ENCODE measurements at regions not wholly inside any gene's neighbourhood (a gene's known extent, or its start where the extent isn't known, plus 50 kb on each side); places are given as distances from the start of the nearest gene placed in this dataset.

DNA sequence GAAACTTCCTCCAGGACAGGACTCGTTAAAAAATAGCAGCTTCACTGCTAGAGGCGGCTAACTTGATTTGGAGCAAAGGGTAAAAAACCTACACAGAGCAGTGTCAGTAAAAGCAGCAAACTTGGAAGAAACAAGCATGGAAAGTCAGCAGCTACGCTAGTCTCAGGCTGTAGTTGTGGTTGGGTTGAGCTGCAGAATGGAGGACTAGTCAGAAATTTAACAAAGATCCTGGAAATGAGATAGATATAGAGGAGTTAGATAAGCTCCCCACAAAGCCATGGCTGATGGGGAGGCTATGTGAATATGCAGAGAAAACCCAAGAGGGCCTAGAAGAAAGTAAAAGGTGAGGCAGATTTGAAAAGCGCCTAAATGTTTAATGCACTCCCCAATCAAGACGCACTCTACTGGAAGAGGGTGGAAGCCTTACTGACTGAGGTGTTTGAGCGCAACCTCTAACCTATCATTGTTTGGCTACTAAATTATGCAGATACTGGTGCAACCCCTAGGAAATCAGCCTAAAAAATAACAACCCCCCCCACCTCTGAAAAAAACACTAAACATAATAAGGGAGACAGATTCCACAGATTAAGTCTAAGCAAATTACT, 99.7 kb upstream of the TMEM168 start:
- TF ChIP-seq, protein P1, sequence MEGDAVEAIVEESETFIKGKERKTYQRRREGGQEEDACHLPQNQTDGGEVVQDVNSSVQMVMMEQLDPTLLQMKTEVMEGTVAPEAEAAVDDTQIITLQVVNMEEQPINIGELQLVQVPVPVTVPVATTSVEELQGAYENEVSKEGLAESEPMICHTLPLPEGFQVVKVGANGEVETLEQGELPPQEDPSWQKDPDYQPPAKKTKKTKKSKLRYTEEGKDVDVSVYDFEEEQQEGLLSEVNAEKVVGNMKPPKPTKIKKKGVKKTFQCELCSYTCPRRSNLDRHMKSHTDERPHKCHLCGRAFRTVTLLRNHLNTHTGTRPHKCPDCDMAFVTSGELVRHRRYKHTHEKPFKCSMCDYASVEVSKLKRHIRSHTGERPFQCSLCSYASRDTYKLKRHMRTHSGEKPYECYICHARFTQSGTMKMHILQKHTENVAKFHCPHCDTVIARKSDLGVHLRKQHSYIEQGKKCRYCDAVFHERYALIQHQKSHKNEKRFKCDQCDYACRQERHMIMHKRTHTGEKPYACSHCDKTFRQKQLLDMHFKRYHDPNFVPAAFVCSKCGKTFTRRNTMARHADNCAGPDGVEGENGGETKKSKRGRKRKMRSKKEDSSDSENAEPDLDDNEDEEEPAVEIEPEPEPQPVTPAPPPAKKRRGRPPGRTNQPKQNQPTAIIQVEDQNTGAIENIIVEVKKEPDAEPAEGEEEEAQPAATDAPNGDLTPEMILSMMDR (IDR thresholded peaks at IDR 0.05; ENCODE audit: insufficient read depth, low read length) = no peak
- no peak for TF ChIP-seq POLR2AphosphoS5 (IDR thresholded peaks at IDR 0.05; ENCODE audit: low read depth)
- TF ChIP-seq GABPA (IDR thresholded peaks at IDR 0.05; ENCODE audit: low read depth) = no peak
- TF ChIP-seq SPI1 (IDR thresholded peaks at IDR 0.05; ENCODE audit: borderline replicate concordance, low read depth) = no peak
- TF ChIP-seq, protein P2, sequence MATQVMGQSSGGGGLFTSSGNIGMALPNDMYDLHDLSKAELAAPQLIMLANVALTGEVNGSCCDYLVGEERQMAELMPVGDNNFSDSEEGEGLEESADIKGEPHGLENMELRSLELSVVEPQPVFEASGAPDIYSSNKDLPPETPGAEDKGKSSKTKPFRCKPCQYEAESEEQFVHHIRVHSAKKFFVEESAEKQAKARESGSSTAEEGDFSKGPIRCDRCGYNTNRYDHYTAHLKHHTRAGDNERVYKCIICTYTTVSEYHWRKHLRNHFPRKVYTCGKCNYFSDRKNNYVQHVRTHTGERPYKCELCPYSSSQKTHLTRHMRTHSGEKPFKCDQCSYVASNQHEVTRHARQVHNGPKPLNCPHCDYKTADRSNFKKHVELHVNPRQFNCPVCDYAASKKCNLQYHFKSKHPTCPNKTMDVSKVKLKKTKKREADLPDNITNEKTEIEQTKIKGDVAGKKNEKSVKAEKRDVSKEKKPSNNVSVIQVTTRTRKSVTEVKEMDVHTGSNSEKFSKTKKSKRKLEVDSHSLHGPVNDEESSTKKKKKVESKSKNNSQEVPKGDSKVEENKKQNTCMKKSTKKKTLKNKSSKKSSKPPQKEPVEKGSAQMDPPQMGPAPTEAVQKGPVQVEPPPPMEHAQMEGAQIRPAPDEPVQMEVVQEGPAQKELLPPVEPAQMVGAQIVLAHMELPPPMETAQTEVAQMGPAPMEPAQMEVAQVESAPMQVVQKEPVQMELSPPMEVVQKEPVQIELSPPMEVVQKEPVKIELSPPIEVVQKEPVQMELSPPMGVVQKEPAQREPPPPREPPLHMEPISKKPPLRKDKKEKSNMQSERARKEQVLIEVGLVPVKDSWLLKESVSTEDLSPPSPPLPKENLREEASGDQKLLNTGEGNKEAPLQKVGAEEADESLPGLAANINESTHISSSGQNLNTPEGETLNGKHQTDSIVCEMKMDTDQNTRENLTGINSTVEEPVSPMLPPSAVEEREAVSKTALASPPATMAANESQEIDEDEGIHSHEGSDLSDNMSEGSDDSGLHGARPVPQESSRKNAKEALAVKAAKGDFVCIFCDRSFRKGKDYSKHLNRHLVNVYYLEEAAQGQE (IDR thresholded peaks at IDR 0.05; ENCODE audit: insufficient replicate concordance, low read depth) = no peak
